Upper lobe of right lung (tissue), 1 donor: ENCODE measurements at regions not wholly inside any gene's neighbourhood (a gene's known extent, or its start where the extent isn't known, plus 50 kb on each side); places are given as distances from the start of the nearest gene placed in this dataset.

Experiments
- ATAC-seq: fragments of 200-7000 bp; cut with Tn5 transposase; one replicate; pipeline ENCODE4 v1.9.1; 2020; ENCODE audit warnings: mild to moderate bottlenecking, moderate library complexity
- DNase-seq: peaks from one replicate; pipeline ENCODE4 v3.0.0-alpha.2; 2020
- H3K27ac ChIP-seq: fragments of 200-600 bp; one replicate; pipeline ENCODE4 v1.8.0; 2022
- H3K27me3 ChIP-seq: fragments of 200-600 bp; one replicate; pipeline ENCODE4 v1.8.0; 2022; ENCODE audit warnings: mild to moderate bottlenecking
- H3K36me3 ChIP-seq: fragments of 200-600 bp; one replicate; pipeline ENCODE4 v1.8.0; 2022
- H3K4me1 ChIP-seq: fragments of 200-600 bp; one replicate; pipeline ENCODE4 v1.8.0; 2022
- H3K4me3 ChIP-seq: fragments of 200-600 bp; one replicate; pipeline ENCODE4 v1.8.0; 2022; ENCODE audit warnings: mild to moderate bottlenecking
- H3K9me3 ChIP-seq: fragments of 200-600 bp; one replicate; pipeline ENCODE4 v1.8.0; 2022
- intact Hi-C: fragments of 100-400 bp; cut with DNase I; formaldehyde crosslinking; loops from one replicate; pipeline ENCODE4 v1.11.0; 2022
- TF ChIP-seq, protein P1 (sequence below): fragments of 200-600 bp; IDR thresholded peaks from one replicate; pipeline ENCODE4 v1.8.0; 2022; ENCODE audit warnings: antibody characterized with exemption
- donor health status: DM: no; HTN: yes; CAD: no; lungs with severe emphysema.

DNA sequence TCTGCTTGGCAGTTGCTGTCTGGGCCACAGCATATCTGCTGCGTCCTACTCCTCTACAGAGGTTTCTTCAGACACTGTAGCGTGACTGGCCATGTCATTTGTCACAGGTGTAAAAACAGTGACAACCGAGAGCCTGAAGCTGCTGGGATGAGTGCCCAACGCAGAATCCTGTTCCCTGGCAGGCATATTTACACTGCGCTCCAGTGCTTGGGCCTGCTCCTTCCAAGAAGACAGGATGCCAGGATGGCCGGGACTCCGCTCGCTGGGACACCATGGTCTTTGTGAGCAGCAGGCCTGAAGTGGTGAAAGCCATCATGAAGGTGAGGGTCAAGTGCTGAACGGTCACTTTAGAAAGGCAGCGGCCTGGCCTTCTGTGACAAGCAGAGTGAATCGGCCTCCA lies 171.4 kb downstream of the EMP1 start:
- peaks cover 4% of the 10 kb centered on the region for H3K4me1 ChIP-seq
- H3K27ac ChIP-seq = no peak overlapping the region
- no peaks in the 10 kb centered on the region for H3K9me3 ChIP-seq
- no peaks in the 10 kb centered on the region for H3K27me3 ChIP-seq
- TF ChIP-seq, protein P1, sequence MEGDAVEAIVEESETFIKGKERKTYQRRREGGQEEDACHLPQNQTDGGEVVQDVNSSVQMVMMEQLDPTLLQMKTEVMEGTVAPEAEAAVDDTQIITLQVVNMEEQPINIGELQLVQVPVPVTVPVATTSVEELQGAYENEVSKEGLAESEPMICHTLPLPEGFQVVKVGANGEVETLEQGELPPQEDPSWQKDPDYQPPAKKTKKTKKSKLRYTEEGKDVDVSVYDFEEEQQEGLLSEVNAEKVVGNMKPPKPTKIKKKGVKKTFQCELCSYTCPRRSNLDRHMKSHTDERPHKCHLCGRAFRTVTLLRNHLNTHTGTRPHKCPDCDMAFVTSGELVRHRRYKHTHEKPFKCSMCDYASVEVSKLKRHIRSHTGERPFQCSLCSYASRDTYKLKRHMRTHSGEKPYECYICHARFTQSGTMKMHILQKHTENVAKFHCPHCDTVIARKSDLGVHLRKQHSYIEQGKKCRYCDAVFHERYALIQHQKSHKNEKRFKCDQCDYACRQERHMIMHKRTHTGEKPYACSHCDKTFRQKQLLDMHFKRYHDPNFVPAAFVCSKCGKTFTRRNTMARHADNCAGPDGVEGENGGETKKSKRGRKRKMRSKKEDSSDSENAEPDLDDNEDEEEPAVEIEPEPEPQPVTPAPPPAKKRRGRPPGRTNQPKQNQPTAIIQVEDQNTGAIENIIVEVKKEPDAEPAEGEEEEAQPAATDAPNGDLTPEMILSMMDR = no peak
- no peak for DNase-seq
- peak; percentile 49 for ATAC-seq
- intact Hi-C loops = no loop called here
- H3K4me3 ChIP-seq = no peak overlapping the region
- no peaks in the 10 kb centered on the region for H3K36me3 ChIP-seq

DNA sequence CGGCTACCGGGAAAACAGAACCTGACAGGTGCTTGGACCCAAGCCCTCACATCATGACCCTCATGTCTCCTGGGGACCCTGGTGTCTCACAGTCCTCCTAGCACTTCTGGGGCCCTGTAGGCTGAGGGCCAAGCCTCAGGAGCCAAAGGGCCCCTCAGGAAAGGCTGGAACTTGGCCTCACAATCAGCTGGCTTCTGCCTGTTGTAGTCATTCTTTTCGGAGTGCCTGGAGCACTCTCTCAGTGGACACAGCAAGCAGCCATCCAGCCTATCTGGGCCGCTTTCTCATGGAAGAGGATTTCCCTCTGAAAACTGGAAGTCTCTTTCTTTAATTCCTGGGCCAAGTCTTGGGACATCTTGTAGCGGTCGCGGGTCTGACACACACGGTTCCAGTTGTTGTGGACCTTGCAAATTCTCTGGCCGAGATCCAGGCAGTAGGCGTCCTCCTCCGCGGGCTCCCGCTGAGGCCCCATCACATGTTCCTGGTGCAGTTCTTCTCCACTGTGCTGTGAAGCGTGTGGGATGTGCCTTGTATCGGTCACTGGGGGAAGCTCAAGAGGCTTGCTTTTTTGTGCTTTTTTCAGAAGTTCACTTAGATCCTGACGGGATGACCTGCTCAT lies 169.3 kb downstream of the EMP1 start:
- intact Hi-C loops = no loop called here
- Histone ChIP-seq H3K27me3 (no peaks in the 10 kb centered on the region), H3K36me3 (no peaks in the 10 kb centered on the region), H3K9me3 (no peaks in the 10 kb centered on the region), H3K4me1 (no peaks in the 10 kb centered on the region), H3K27ac (no peak overlapping the region), H3K4me3 (no peak overlapping the region)
- ATAC-seq (no peak), DNase-seq (no peak)
- TF ChIP-seq, protein P1 = no peak

DNA sequence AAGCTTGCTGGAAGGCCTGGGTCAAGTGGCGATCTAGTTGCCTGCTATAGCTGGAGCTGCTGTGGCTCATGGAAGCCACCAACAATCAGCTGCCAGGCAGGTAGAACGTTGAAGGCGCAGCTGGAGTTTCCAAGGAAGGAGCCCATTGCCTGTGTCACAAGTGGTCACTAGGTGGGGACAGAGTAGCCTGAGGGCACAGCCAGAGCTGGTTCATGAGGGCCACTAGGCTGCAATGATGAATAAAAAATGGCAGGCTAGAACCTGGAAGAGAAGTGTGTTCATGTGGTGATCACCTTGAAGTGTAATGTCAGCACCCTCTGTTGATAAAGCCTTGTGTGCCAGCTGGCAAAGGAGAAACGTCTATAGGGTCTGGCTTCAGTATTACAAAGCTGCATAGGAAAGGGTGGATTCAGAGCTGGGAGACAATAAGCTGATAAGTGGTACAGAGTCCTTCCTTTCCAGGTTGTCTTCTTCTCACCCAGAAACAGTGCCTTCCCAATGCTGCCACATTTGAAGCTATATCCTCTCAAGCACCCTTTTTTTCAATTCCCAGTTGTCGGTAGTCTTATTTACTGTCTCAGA lies 165.8 kb downstream of the EMP1 start:
- intact Hi-C loops = no loop called here
- DNase-seq = peak; percentile 78
- Histone ChIP-seq H3K36me3 (no peaks in the 10 kb centered on the region), H3K27me3 (no peaks in the 10 kb centered on the region), H3K27ac (no peak overlapping the region), H3K4me1 (no peaks in the 10 kb centered on the region), H3K4me3 (no peak overlapping the region), H3K9me3 (no peaks in the 10 kb centered on the region)
- TF ChIP-seq, protein P1 = peak; percentile 77
- peak; percentile 99 for ATAC-seq

DNA sequence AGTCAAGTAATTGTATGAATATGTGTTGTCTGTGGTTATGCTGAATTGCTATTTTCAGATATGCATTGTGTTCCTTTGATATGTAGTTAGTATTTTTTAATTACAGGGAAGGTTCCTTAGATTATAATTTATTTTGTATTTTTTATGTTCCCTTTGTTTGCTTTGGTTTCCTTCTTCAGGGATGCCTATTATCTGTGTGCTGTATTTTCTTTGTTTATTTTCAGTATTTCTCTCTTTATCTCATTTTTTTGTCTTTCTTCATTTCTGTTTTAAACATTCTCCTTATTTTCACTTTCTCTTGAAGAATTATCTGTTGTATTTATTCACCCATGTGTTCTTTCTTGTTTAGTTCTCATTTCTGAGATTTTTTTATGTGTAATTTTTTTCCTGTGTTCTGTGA lies 163.1 kb downstream of the EMP1 start:
- TF ChIP-seq, protein P1 = no peak
- Histone ChIP-seq H3K27me3 (no peaks in the 10 kb centered on the region), H3K36me3 (no peaks in the 10 kb centered on the region), H3K4me1 (no peaks in the 10 kb centered on the region), H3K27ac (no peak overlapping the region), H3K4me3 (no peak overlapping the region), H3K9me3 (no peaks in the 10 kb centered on the region)
- ATAC-seq (no peak), DNase-seq (no peak)
- intact Hi-C loops = no loop called here

DNA sequence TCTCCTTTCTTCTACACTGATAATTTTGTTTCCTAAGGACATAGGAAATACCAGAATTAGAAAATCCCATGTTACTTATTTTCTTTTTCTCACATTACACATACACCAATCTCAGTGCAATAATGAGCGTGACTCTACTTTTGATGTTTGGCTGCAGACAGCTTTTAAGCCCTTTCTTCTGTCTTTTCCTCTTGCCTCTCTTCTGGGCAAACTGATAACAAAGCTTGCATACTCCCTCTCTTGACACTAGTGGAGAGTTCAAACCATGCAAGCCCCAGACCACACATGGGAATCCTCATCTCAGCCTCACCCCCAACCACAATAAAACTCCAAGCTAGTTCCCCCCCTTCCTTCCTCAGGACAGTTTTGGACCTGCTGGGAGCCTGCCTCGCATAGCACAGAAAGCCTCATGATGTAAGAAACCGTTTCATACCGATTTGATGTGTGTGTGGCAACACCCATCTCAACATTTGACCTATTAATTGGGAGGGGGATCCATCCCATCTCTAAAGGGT lies 161.9 kb downstream of the EMP1 start:
- Histone ChIP-seq H3K27ac (no peak overlapping the region), H3K9me3 (no peaks in the 10 kb centered on the region), H3K4me1 (no peaks in the 10 kb centered on the region), H3K36me3 (no peaks in the 10 kb centered on the region), H3K4me3 (no peak overlapping the region), H3K27me3 (no peaks in the 10 kb centered on the region)
- TF ChIP-seq, protein P1 = no peak
- ATAC-seq (no peak), DNase-seq (no peak)
- intact Hi-C loops = no loop called here
